HepG2 (cell line): ENCODE measurements at regions not wholly inside any gene's neighbourhood (a gene's known extent, or its start where the extent isn't known, plus 50 kb on each side); places are given as distances from the start of the nearest gene placed in this dataset.

ENCODE experiments used
- ATAC-seq: fragments of 200-7000 bp; cut with Tn5 transposase; 3 replicates; pipeline ENCODE4 v1.9.1; 2020; ENCODE audit warnings: mild to moderate bottlenecking, moderate library complexity
- BruUV-seq: library from RNA; stranded (reverse); fragments of 400-500 nt; replicated peaks from 2 replicates; lab custom pipeline; 2021; lab: Mats Ljungman, UMichigan
- CTCF ChIA-PET: fragments of 300-600 bp; formaldehyde crosslinking; extraction: SDS; loops from one replicate; lab custom pipeline; 2021; ENCODE audit warnings: low total read pairs, inconsistent platforms, low intra/inter-chr PET ratio; lab: Yijun Ruan, JAX
- POLR2A ChIA-PET: fragments of 350-600 bp; sonication (Branson Sonifier 250); formaldehyde crosslinking; loops from one replicate; lab custom pipeline; 2020; ENCODE audit warnings: antibody characterized with exemption, inconsistent platforms; lab: Yijun Ruan, JAX
- DNase-seq: peaks from one replicate; pipeline ENCODE4 v3.0.0-alpha.2; 2015; ENCODE audit warnings: low spot score
- FAIRE-seq: peaks from 3 replicates; lab custom pipeline; 2011; peaks lifted over from hg19 to GRCh38; lab: Jason Lieb, UNC
- H2AFZ ChIP-seq: one replicate; pipeline ENCODE4 v1.6.1; 2011; ENCODE audit warnings: low read length, inconsistent platforms
- H3K27ac ChIP-seq: fragments of 300-600 bp; 3 replicates; pipeline ENCODE4 v1.8.0; 2011; ENCODE audit warnings: mixed run types, mild to moderate bottlenecking, mixed read lengths, low read length, inconsistent platforms; ENCODE audit not compliant: insufficient read depth; ENCODE audit errors: extremely low read length
- H3K27me3 ChIP-seq, 2 experiments: fragments of 200-600 bp in 1 of 2; 2 replicates in 1 of 2; 3 replicates in 1 of 2; pipeline versions ENCODE4 v1.6.0 to v1.8.0; 2011; ENCODE audit warnings: low read length in 2 of 2, mild to moderate bottlenecking in 2 of 2, moderate library complexity in 2 of 2, inconsistent platforms in 1 of 2; ENCODE audit not compliant: insufficient read depth in 2 of 2, control insufficient read depth in 1 of 2
- H3K36me3 ChIP-seq, 2 experiments: fragments of 200-600 bp in 1 of 2; replicated peaks in 1 of 2; 2 replicates in 1 of 2; 3 replicates in 1 of 2; pipeline versions ENCODE4 v1.5.1 to v1.8.0; 2011; ENCODE audit warnings: low read length in 2 of 2, inconsistent platforms in 1 of 2; ENCODE audit not compliant: insufficient read depth in 2 of 2, control insufficient read depth in 1 of 2
- H3K4me1 ChIP-seq: 2 replicates; pipeline ENCODE4 v1.5.1; 2012; ENCODE audit warnings: low read length, inconsistent platforms; ENCODE audit not compliant: insufficient read depth
- H3K4me2 ChIP-seq: 2 replicates; pipeline ENCODE4 v1.6.0; 2011; ENCODE audit warnings: low read depth, low read length, inconsistent platforms
- H3K4me3 ChIP-seq, 3 experiments: fragments of 200-600 bp in 1 of 3; sonication (generic), shearing (Covaris generic) in 1 of 3; replicated peaks in 1 of 3; 2 replicates each; pipeline ENCODE4 v1.5.1; 2011 to 2016; ENCODE audit warnings: low read length in 3 of 3, inconsistent platforms in 2 of 3, low read depth in 2 of 3, mild to moderate bottlenecking in 2 of 3, control low read depth in 1 of 3, mixed read lengths in 1 of 3; ENCODE audit not compliant: insufficient read depth in 1 of 3
- H3K79me2 ChIP-seq: one replicate; pipeline ENCODE4 v1.6.1; 2011; ENCODE audit warnings: low read length, inconsistent platforms; ENCODE audit not compliant: insufficient read depth
- H3K9ac ChIP-seq: 2 replicates; pipeline ENCODE4 v1.6.0; 2011; ENCODE audit warnings: mild to moderate bottlenecking, low read depth, low read length, inconsistent platforms; ENCODE audit not compliant: insufficient read depth
- H3K9me3 ChIP-seq: 2 replicates; pipeline ENCODE4 v1.5.1; 2012; ENCODE audit warnings: mild to moderate bottlenecking, low read length
- H4K20me1 ChIP-seq: 2 replicates; pipeline ENCODE4 v1.6.0; 2011; ENCODE audit warnings: inconsistent platforms, mild to moderate bottlenecking, low read length, moderate library complexity; ENCODE audit not compliant: insufficient read depth
- AHR ChIP-seq: IDR thresholded peaks from 2 replicates; pipeline ENCODE4 v1.6.1; 2018; ENCODE audit warnings: missing genetic modification reagents, missing compliant biosample characterization
- BRCA1 ChIP-seq: sonication (generic); formaldehyde crosslinking; IDR thresholded peaks from 2 replicates; pipeline ENCODE4 v1.4.0; 2020; ENCODE audit warnings: missing genetic modification reagents
- CBX1 ChIP-seq: IDR thresholded peaks from one replicate; pipeline ENCODE4 v1.6.1; 2016; ENCODE audit warnings: antibody characterized with exemption, low read depth
- CENPBD1 ChIP-seq: sonication (generic); formaldehyde crosslinking; IDR thresholded peaks from 2 replicates; pipeline ENCODE4 v1.8.0; 2022; ENCODE audit warnings: missing genetic modification reagents, low read depth, mild to moderate bottlenecking, borderline replicate concordance
- FOXA3 ChIP-seq: IDR thresholded peaks from 2 replicates; pipeline ENCODE4 v1.6.1; 2016; ENCODE audit warnings: missing genetic modification reagents, missing compliant biosample characterization
- IKZF5 ChIP-seq: IDR thresholded peaks from 2 replicates; pipeline ENCODE4 v1.6.1; 2018; ENCODE audit warnings: missing genetic modification reagents, mild to moderate bottlenecking, missing compliant biosample characterization
- ZEB1 ChIP-seq: IDR thresholded peaks from 2 replicates; pipeline ENCODE4 v1.6.1; 2012; ENCODE audit warnings: mild to moderate bottlenecking, low read depth, inconsistent platforms; ENCODE audit not compliant: insufficient replicate concordance
- ZNF121 ChIP-seq: sonication (generic); formaldehyde crosslinking; IDR thresholded peaks from 2 replicates; pipeline ENCODE4 v1.5.0; 2020; ENCODE audit warnings: mild to moderate bottlenecking, missing genetic modification reagents
- ZNF510 ChIP-seq: sonication (generic); formaldehyde crosslinking; IDR thresholded peaks from 2 replicates; pipeline ENCODE4 v1.4.0; 2020; ENCODE audit warnings: low read depth, mild to moderate bottlenecking, missing genetic modification reagents
- ZNF549 ChIP-seq: sonication (generic); formaldehyde crosslinking; IDR thresholded peaks from 2 replicates; pipeline ENCODE4 v1.5.0; 2020; ENCODE audit warnings: missing genetic modification reagents
- ZNF749 ChIP-seq: sonication (generic); formaldehyde crosslinking; IDR thresholded peaks from 2 replicates; pipeline ENCODE4 v1.8.0; 2022; ENCODE audit warnings: mild to moderate bottlenecking, missing genetic modification reagents, moderate library complexity, borderline replicate concordance
- WGBS: methylation state at CpG from one replicate; pipeline ENCODE4 v1.1.6; 2017; ENCODE audit warnings: low lambda C conversion rate; 5-methylcytosine and 5-hydroxymethylcytosine counted together
- in situ Hi-C: cut with HindIII; loops from 2 replicates; pipeline ENCODE4 v1.10.0; 2017; ENCODE audit warnings: low pct_unique_long_range_greater_than_20kb; ENCODE audit not compliant: extremely low pct_ligation_motif_present
- intact Hi-C: fragments of 100-400 bp; cut with micrococcal nuclease; formaldehyde crosslinking; loops from one replicate; pipeline ENCODE4 v1.10.0; 2022; ENCODE audit not compliant: unreplicated experiment

GRCh38 chr5:99308131-99308530, 379.3 kb upstream of the CHD1 start (continued):
- TF ChIP-seq ZNF121: no peak

GRCh38 chr5:99305045-99305580, 376.3 kb upstream of the CHD1 start:
- FAIRE-seq (no peak), ATAC-seq (no peak), DNase-seq (no peak)
- in situ Hi-C loops (no loop called here), intact Hi-C loops (no loop called here)
- no peaks in the 10 kb centered on the region for H3K9me3 ChIP-seq
- H3K4me2 ChIP-seq: no peak overlapping the region
- ChIA-PET POLR2A (no interaction called here), CTCF (no interaction called here)
- H3K9ac ChIP-seq: no peak overlapping the region
- no peak overlapping the region for H2AFZ ChIP-seq
- TF ChIP-seq ZNF549 (CRISPR knock-in tag): no peak
- no peak for TF ChIP-seq BRCA1 (CRISPR knock-in tag)
- TF ChIP-seq ZNF749 (CRISPR knock-in tag): no peak
- no peak for TF ChIP-seq ZNF510
- TF ChIP-seq ZEB1: no peak
- no peak for TF ChIP-seq CBX1
- TF ChIP-seq FOXA3 (CRISPR knock-in tag): no peak
- no peak for TF ChIP-seq AHR
- no peak for TF ChIP-seq IKZF5
- no peak for TF ChIP-seq CENPBD1 (CRISPR knock-in tag)
- H3K4me1 ChIP-seq: no peaks in the 10 kb centered on the region
- H4K20me1 ChIP-seq: no peaks in the 10 kb centered on the region
- BruUV-seq: no TSS peak
- H3K4me3 ChIP-seq: no peak overlapping the region
- no peaks in the 10 kb centered on the region for H3K27me3 ChIP-seq
- no peak overlapping the region for H3K27ac ChIP-seq
- H3K79me2 ChIP-seq: no peaks in the 10 kb centered on the region
- 3% methylated on average over 4 of the region's 4 CpGs for WGBS
- H3K36me3 ChIP-seq: no peaks in the 10 kb centered on the region
